Amniotic epithelial cell (primary cell): ENCODE measurements at regions not wholly inside any gene's neighbourhood (a gene's known extent, or its start where the extent isn't known, plus 50 kb on each side); places are given as distances from the start of the nearest gene placed in this dataset.
A peak's percentile ranks its signal among the peaks of the same experiment; 100 is the strongest.
"Not testable (repeated sequence)": the region's sequence is repeated elsewhere in the genome, so short reads cannot be mapped to it uniquely, and the experiment has no call there.

Experiments
- DNase-seq: peaks from one replicate; pipeline ENCODE4 v3.0.0-alpha.2; 2010; ENCODE audit warnings: low read depth

GRCh38 chr14:46147452-46147851 is 504.1 kb downstream of the RPL10L start:
- DNase-seq: no peak

GRCh38 chr14:46147024-46147423 is 504.6 kb downstream of the RPL10L start:
- DNase-seq: no peak

- DNase-seq: no peak
Observed at GRCh38 chr14:46140445-46140844, 511.1 kb downstream of the RPL10L start.

GRCh38 chr14:46139649-46140048 is 511.9 kb downstream of the RPL10L start:
- DNase-seq: no peak

- no peak for DNase-seq
Observed at GRCh38 chr14:46137786-46138185, 513.8 kb downstream of the RPL10L start.

- DNase-seq: no peak
Observed at GRCh38 chr14:46136456-46136855, 515.1 kb downstream of the RPL10L start.

GRCh38 chr14:46108228-46108627 is 543.4 kb downstream of the RPL10L start:
- no peak for DNase-seq

DNA sequence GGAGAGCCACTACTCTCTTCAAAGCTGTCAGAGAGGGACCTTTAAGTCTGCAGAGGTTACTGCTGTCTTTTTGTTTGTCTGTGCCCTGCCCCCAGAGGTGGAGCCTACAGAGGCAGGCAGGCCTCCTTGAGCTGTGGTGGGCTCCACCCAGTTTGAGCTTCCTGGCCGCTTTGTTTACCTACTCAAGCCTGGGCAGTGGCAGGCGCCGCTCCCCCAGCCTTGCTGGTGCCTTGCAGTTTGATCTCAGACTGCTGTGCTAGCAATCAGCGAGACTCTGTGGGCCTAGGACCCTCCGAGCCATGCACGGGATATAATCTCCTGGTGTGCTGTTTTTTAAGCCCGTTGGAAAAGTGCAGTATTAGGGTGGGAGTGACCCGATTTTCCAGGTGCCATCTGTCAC is 550.7 kb downstream of the RPL10L start:
- DNase-seq: not testable (repeated sequence)

GRCh38 chr14:46091819-46092218 is 559.8 kb downstream of the RPL10L start:
- DNase-seq: no peak

DNA sequence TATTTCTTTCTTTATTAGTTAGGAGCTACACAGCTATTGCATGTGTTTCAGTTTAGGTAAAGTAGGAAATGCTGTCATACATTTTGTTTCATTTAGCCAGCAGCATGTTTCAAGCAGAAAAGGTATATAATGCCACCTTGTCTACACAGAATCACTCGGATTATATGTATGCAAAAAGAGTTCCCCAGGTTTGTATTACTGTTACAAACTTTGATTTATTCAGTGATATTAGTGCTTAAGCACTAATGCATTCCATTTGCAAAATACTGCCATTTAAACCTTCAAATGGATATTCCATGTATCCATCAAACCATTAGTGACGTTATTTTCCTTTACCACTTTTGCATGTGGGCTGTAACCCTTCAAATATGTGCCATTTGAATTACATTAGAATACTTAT is 564.0 kb downstream of the RPL10L start:
- no peak for DNase-seq

DNA sequence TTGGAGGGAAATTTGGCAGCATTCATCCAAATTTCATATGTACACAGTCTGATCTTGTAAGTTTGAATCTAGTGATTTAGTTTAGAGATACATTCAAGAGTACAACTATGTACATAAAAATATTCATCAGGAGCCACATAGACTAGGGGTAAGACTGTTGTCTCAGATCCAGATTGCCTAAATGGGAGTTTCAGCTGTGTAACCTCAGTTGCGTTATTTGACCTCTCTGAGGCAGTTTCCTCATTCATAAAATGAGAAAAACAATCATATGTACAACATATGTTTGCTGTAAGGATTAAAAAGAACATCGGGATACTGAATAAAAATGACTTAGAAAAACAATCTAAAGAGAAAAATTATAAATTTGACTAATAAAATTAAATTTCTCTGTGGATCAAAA is 577.5 kb downstream of the RPL10L start:
- DNase-seq: no peak

GRCh38 chr14:46063872-46064271 is 587.7 kb downstream of the RPL10L start:
- no peak for DNase-seq

DNA sequence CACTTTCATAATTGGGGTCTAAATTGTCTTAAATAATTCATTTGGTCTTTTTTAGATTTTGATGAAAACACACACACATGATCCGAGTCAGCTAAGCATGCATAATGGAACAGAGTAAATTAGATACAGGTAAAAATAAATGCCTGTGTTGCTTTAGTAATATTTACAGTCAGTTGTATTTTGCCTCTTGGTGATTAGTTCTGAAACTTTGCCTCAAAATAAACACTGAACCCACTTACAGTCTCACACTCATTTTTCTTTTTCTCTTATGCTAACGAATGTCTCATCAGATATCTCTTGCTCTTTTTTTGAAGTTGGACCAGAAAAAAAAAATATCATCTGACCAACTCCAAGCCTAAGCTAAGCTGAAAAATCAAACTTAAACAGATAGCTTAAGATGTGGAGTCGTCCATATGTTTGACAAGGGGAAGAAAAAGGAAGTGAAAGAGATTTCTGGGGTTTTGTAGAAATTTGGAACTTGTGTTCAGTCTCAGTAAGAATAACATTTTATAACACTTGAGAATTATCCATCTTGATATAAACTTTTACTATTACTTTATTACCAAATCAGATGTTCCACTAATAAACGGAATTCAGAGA is 592.5 kb downstream of the RPL10L start:
- DNase-seq: no peak

DNA sequence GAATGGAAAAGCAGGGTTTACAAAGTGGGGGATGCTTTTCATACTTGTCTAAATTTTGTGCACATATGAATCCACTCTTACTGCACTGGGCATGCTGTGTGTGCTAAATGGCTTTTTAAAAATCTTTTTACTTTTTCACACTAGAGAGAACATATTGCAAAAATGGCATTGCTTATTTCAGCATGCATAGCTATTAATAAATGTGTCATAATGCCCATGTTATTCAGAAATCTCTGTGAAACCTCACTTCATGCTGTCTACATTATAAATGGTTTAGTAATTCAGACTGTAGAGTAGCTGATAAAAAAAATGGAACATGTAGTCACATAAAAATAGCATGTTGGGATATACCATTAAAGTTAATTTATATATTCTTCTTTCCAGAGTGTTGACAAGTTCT is 593.8 kb downstream of the RPL10L start:
- no peak for DNase-seq

GRCh38 chr14:46054526-46054925 is 597.1 kb downstream of the RPL10L start:
- DNase-seq: peak; percentile 63

DNA sequence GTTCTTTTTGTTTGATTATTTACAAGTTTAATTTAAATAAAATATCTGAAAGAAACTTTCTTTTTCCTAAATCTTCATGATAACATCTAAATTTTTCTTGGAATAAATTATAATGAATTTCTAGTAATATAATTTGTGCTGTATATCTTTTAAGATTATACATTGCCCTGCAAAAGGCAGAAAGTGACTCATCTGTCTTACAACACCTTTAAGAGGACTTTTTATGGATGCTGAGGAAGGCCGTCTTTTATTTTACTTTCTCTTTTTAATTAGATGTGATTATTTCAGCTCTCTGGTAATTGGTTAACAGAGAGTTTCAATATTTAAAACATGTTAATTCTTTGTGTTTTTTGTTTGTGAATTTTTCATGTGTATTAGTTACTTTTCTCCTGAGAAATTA is 598.4 kb downstream of the RPL10L start:
- DNase-seq: peak; percentile 1

GRCh38 chr14:46051796-46052195 is 599.8 kb downstream of the RPL10L start:
- DNase-seq: no peak

- DNase-seq: peak; percentile 1
Observed at GRCh38 chr14:46048127-46048526, 603.5 kb downstream of the RPL10L start.

DNA sequence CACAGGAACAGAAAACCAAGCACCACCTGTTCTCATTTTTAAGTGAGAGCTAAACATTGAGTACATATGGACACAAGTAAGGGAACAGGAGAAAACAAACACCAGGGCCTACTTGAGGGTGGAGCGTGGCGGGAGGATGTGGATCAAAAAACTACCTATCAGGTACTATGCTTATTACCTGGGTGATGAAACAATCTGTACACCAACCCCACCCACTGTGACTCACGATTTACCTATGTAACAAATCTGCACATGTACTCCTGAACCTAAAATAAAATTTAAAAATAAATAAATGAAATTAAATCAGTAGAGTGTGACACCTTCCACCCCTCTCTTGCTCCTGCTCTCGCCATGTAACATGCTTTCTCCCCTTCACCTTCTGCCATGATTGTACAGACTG is 615.5 kb downstream of the RPL10L start:
- no peak for DNase-seq

- DNase-seq: no peak
Observed at GRCh38 chr14:46034305-46034704, 617.3 kb downstream of the RPL10L start.

GRCh38 chr14:46018846-46019420 is 632.6 kb downstream of the RPL10L start:
- DNase-seq: no peak

DNA sequence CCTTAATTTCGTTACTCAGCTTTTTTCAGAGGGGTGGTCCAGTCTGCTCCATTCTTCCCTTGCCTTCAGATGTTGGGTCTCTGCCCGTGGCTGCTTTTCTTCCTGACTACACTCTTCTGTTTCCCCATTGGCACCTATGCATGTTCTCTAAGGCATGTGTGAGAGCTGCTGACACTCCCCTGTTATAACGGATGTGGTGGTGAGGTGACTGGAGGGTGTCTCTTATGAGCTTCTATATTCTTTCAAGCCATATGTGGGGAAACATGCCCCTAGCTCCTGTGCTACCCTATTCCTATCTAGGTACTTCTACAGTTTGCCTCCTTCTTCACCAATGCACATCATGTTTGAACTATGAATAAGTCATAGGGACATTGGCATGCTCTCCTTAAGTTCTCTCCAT is 643.2 kb downstream of the RPL10L start:
- DNase-seq: no peak

GRCh38 chr14:45998554-45998953 is 653.0 kb downstream of the RPL10L start:
- DNase-seq: no peak

- no peak for DNase-seq
Observed at GRCh38 chr14:45990252-45990651, 661.3 kb downstream of the RPL10L start.
